ENCODE measurements at regions not wholly inside any gene's neighbourhood (a gene's known extent, or its start where the extent isn't known, plus 50 kb on each side); places are given as distances from the start of the nearest gene placed in this dataset.

DNA sequence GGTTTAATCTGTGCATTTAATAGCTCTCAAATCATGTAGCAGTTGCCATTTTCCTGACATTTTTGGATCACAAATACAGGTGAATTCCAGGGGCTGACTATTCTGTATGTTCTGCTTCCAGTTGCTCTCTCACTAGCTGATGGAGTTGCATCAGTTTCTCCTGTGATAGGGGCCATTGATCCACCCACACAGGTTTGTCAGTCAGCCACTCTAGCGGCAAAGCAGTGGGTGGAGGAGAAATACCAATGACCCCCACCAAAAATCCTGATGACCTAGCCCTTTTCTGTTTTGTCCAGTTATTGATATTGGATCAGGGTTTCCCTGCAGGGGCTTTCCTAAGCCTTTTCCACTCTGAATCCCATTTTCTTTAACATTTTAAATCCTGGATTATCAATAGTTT is 72.3 kb upstream of the BTN3A2 start:
- H3K4me3 Mint-ChIP-seq (ENCODE audit: unreplicated experiment) = no peak overlapping the region
- peak overlapping the region; percentile 36 for H3K27ac Mint-ChIP-seq (ENCODE audit: unreplicated experiment)
- peaks cover 10% of the 10 kb centered on the region for H3K9me3 Mint-ChIP-seq (ENCODE audit: low read depth)
- TF ChIP-seq, protein P1, sequence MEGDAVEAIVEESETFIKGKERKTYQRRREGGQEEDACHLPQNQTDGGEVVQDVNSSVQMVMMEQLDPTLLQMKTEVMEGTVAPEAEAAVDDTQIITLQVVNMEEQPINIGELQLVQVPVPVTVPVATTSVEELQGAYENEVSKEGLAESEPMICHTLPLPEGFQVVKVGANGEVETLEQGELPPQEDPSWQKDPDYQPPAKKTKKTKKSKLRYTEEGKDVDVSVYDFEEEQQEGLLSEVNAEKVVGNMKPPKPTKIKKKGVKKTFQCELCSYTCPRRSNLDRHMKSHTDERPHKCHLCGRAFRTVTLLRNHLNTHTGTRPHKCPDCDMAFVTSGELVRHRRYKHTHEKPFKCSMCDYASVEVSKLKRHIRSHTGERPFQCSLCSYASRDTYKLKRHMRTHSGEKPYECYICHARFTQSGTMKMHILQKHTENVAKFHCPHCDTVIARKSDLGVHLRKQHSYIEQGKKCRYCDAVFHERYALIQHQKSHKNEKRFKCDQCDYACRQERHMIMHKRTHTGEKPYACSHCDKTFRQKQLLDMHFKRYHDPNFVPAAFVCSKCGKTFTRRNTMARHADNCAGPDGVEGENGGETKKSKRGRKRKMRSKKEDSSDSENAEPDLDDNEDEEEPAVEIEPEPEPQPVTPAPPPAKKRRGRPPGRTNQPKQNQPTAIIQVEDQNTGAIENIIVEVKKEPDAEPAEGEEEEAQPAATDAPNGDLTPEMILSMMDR (IDR thresholded peaks at IDR 0.05) = no peak
- H3K27me3 Mint-ChIP-seq (ENCODE audit: low read depth) = no peaks in the 10 kb centered on the region
- DNase-seq (ENCODE audit: low spot score) = no peak
- no peaks in the 10 kb centered on the region for H3K36me3 Mint-ChIP-seq (ENCODE audit: low read depth)
- peaks cover 18% of the 10 kb centered on the region for H3K4me1 Mint-ChIP-seq (ENCODE audit: low read depth)

DNA sequence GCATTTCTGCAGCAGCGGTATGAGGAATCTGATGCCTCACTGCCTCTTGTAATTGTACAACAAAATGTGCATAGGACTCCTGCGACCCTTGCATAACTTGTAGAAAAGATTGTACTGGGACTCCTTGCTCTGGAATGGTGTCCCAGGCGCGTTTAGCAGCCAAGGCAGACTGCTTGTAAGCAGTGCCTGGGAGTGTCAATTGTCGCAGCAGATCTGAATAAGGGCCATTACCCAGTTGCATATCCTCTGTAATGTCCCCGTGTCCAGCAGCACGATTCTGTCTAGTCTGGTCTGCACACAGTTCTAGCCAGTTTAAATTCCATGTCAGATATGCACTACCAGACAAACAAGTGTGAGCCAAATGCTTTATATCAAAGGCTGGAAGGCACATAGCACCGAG is 70.7 kb upstream of the BTN3A2 start:
- no peaks in the 10 kb centered on the region for H3K27me3 Mint-ChIP-seq (ENCODE audit: low read depth)
- DNase-seq (ENCODE audit: low spot score) = no peak
- no peak overlapping the region for H3K27ac Mint-ChIP-seq (ENCODE audit: unreplicated experiment)
- TF ChIP-seq, protein P1 (IDR thresholded peaks at IDR 0.05) = no peak
- no peaks in the 10 kb centered on the region for H3K36me3 Mint-ChIP-seq (ENCODE audit: low read depth)
- H3K4me3 Mint-ChIP-seq (ENCODE audit: unreplicated experiment) = no peak overlapping the region
- H3K4me1 Mint-ChIP-seq (ENCODE audit: low read depth) = peaks cover 18% of the 10 kb centered on the region
- H3K9me3 Mint-ChIP-seq (ENCODE audit: low read depth) = no peaks in the 10 kb centered on the region

DNA sequence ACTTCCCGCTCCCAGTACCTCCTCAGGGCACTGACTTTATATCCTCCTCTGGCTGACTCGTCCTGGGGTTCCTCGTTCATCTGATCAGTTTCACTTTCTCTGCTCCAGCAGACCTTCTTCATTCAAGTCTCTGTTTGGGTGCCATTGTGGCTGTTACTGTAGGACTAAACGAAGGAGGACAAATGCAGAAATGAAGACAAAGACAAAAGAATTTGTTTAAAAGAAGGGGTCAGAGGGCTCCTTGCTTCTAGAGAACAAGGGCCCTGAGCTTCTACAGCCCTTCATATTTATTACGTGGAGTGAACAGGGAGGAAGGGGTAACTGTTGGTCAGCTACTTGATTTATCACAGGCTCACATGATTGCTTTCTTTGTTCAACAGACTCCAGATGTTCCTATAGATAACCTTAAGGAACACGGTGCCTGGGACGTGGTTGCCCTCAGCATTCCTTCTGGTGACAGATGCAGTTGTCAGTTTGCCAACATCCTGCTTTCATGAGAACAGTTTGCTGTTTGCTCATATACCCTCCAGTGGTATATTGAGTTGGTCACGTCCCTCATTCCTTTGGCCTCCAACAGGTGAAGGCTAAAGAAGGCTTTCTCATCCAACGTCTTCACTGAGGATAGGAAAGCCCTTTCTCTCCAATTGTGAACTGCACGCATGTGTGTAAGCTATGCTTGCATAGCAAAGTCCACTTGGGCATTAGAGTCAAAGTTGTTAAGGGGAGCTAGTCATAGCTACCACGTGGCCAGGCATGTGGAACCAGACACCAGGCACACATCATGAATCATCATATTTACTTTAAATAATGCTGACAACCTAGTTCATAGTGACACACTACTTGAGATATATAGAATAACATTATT is 69.1 kb upstream of the BTN3A2 start:
- TF ChIP-seq, protein P1 (IDR thresholded peaks at IDR 0.05) = no peak
- H3K27ac Mint-ChIP-seq (ENCODE audit: unreplicated experiment) = peak overlapping the region; percentile 41
- DNase-seq (ENCODE audit: low spot score) = no peak
- no peak overlapping the region for H3K4me3 Mint-ChIP-seq (ENCODE audit: unreplicated experiment)
- no peaks in the 10 kb centered on the region for H3K9me3 Mint-ChIP-seq (ENCODE audit: low read depth)
- no peaks in the 10 kb centered on the region for H3K36me3 Mint-ChIP-seq (ENCODE audit: low read depth)
- no peaks in the 10 kb centered on the region for H3K27me3 Mint-ChIP-seq (ENCODE audit: low read depth)
- peaks cover 18% of the 10 kb centered on the region for H3K4me1 Mint-ChIP-seq (ENCODE audit: low read depth)

- no peaks in the 10 kb centered on the region for H3K36me3 Mint-ChIP-seq (ENCODE audit: low read depth)
- peak overlapping the region; percentile 41 for H3K27ac Mint-ChIP-seq (ENCODE audit: unreplicated experiment)
- no peak overlapping the region for H3K4me3 Mint-ChIP-seq (ENCODE audit: unreplicated experiment)
- DNase-seq (ENCODE audit: low spot score) = no peak
- no peaks in the 10 kb centered on the region for H3K9me3 Mint-ChIP-seq (ENCODE audit: low read depth)
- peaks cover 21% of the 10 kb centered on the region for H3K4me1 Mint-ChIP-seq (ENCODE audit: low read depth)
- TF ChIP-seq, protein P1 (IDR thresholded peaks at IDR 0.05) = no peak
- H3K27me3 Mint-ChIP-seq (ENCODE audit: low read depth) = no peaks in the 10 kb centered on the region
Observed at GRCh38 chr6:26296556-26296856, 68.5 kb upstream of the BTN3A2 start.

- no peak for DNase-seq (ENCODE audit: low spot score)
- TF ChIP-seq, protein P1 (IDR thresholded peaks at IDR 0.05) = no peak
- H3K9me3 Mint-ChIP-seq (ENCODE audit: low read depth) = no peaks in the 10 kb centered on the region
- no peak overlapping the region for H3K27ac Mint-ChIP-seq (ENCODE audit: unreplicated experiment)
- no peaks in the 10 kb centered on the region for H3K27me3 Mint-ChIP-seq (ENCODE audit: low read depth)
- no peak overlapping the region for H3K4me3 Mint-ChIP-seq (ENCODE audit: unreplicated experiment)
- H3K4me1 Mint-ChIP-seq (ENCODE audit: low read depth) = peaks cover 21% of the 10 kb centered on the region
- no peaks in the 10 kb centered on the region for H3K36me3 Mint-ChIP-seq (ENCODE audit: low read depth)
Observed at GRCh38 chr6:26296857-26297648, 67.9 kb upstream of the BTN3A2 start.
